H9 (cell line): ENCODE measurements at regions not wholly inside any gene's neighbourhood (a gene's known extent, or its start where the extent isn't known, plus 50 kb on each side); places are given as distances from the start of the nearest gene placed in this dataset.

Experiments used
- DNase-seq: peaks from one replicate; pipeline ENCODE4 v3.0.0-alpha.2; 2017
- H2AFZ ChIP-seq: one replicate; pipeline ENCODE4 v1.6.1; 2013; ENCODE audit warnings: mild to moderate bottlenecking, low read length, control low read depth, moderate library complexity
- H2AK5ac ChIP-seq: 2 replicates; pipeline ENCODE4 v1.6.1; 2013; ENCODE audit warnings: low read length, control low read depth, mixed read lengths; ENCODE audit not compliant: insufficient read length
- H2BK120ac ChIP-seq: one replicate; pipeline ENCODE4 v1.6.1; 2013; ENCODE audit warnings: low read depth, mild to moderate bottlenecking, low read length, control low read depth, inconsistent platforms; ENCODE audit not compliant: poor library complexity, severe bottlenecking
- H2BK12ac ChIP-seq: 2 replicates; pipeline ENCODE4 v1.6.1; 2013; ENCODE audit warnings: low read length, control low read depth, mixed read lengths, low read depth; ENCODE audit not compliant: insufficient read length
- H2BK15ac ChIP-seq: 2 replicates; pipeline ENCODE4 v1.6.1; 2013; ENCODE audit warnings: low read depth, low read length, control low read depth
- H2BK20ac ChIP-seq: one replicate; pipeline ENCODE4 v1.6.1; 2013; ENCODE audit warnings: low read depth, mild to moderate bottlenecking, low read length, control low read depth, inconsistent platforms; ENCODE audit not compliant: poor library complexity, severe bottlenecking
- H2BK5ac ChIP-seq: 2 replicates; pipeline ENCODE4 v1.6.1; 2013; ENCODE audit warnings: low read length, control low read depth, mixed read lengths; ENCODE audit not compliant: insufficient read length
- H3K14ac ChIP-seq: 2 replicates; pipeline ENCODE4 v1.6.1; 2013; ENCODE audit warnings: low read length, control low read depth; ENCODE audit not compliant: insufficient read depth
- H3K18ac ChIP-seq: 2 replicates; pipeline ENCODE4 v1.6.1; 2013; ENCODE audit warnings: low read depth, mild to moderate bottlenecking, mixed read lengths, low read length, control low read depth; ENCODE audit not compliant: insufficient read length
- H3K23ac ChIP-seq: 2 replicates; pipeline ENCODE4 v1.6.1; 2013; ENCODE audit warnings: low read length, control low read depth, mixed read lengths, low read depth; ENCODE audit not compliant: insufficient read length
- H3K23me2 ChIP-seq: 2 replicates; pipeline ENCODE4 v1.6.1; 2013; ENCODE audit warnings: low read depth, mild to moderate bottlenecking, mixed read lengths, low read length, control low read depth; ENCODE audit not compliant: insufficient read length, poor library complexity, severe bottlenecking
- H3K27ac ChIP-seq: 2 replicates; pipeline ENCODE4 v1.5.1; 2013; ENCODE audit warnings: low read length, control low read depth, mixed read lengths, low read depth; ENCODE audit not compliant: insufficient read length
- H3K27me3 ChIP-seq: 2 replicates; pipeline ENCODE4 v1.6.1; 2013; ENCODE audit warnings: low read length, control low read depth, inconsistent platforms; ENCODE audit not compliant: insufficient read depth
- H3K4ac ChIP-seq: 2 replicates; pipeline ENCODE4 v1.6.1; 2013; ENCODE audit warnings: low read depth, mild to moderate bottlenecking, control low read depth, inconsistent platforms, low read length, moderate library complexity
- H3K4me1 ChIP-seq: 2 replicates; pipeline ENCODE4 v1.6.1; 2013; ENCODE audit warnings: low read length, control low read depth, inconsistent platforms; ENCODE audit not compliant: insufficient read depth
- H3K4me2 ChIP-seq: 2 replicates; pipeline ENCODE4 v1.6.1; 2013; ENCODE audit warnings: low read length, control low read depth, mixed read lengths; ENCODE audit not compliant: insufficient read length, insufficient read depth
- H3K56ac ChIP-seq: 2 replicates; pipeline ENCODE4 v1.6.1; 2013; ENCODE audit warnings: low read depth, mild to moderate bottlenecking, mixed read lengths, low read length, control low read depth; ENCODE audit not compliant: insufficient read length
- H3K79me1 ChIP-seq: 2 replicates; pipeline ENCODE4 v1.6.1; 2013; ENCODE audit warnings: low read depth, mild to moderate bottlenecking, moderate library complexity, low read length, control low read depth, inconsistent platforms; ENCODE audit not compliant: insufficient read depth, poor library complexity, severe bottlenecking
- H3K79me2 ChIP-seq: 2 replicates; pipeline ENCODE4 v1.6.1; 2013; ENCODE audit warnings: low read length, control low read depth, inconsistent platforms; ENCODE audit not compliant: insufficient read depth
- H3K9ac ChIP-seq: 2 replicates; pipeline ENCODE4 v1.6.1; 2013; ENCODE audit warnings: low read length, control low read depth, mixed read lengths; ENCODE audit not compliant: insufficient read length; ENCODE audit errors: extremely low read depth
- H3K9me3 ChIP-seq: one replicate; pipeline ENCODE4 v1.6.1; 2013; ENCODE audit warnings: low read depth, low read length, inconsistent platforms; ENCODE audit not compliant: control insufficient read depth
- H3T11ph ChIP-seq: one replicate; pipeline ENCODE4 v1.6.1; 2013; ENCODE audit warnings: mild to moderate bottlenecking, low read length, control low read depth, inconsistent platforms
- H4K20me1 ChIP-seq: one replicate; pipeline ENCODE4 v1.6.1; 2013; ENCODE audit not compliant: control insufficient read depth, insufficient read length, insufficient read depth
- H4K5ac ChIP-seq: 2 replicates; pipeline ENCODE4 v1.6.1; 2013; ENCODE audit warnings: low read depth, mild to moderate bottlenecking, mixed read lengths, low read length, control low read depth; ENCODE audit not compliant: insufficient read length
- H4K8ac ChIP-seq: replicated peaks from 2 replicates; pipeline ENCODE4 v1.6.1; 2013; ENCODE audit warnings: low read length, control low read depth, mixed read lengths, low read depth; ENCODE audit not compliant: insufficient read length
- H4K91ac ChIP-seq: 2 replicates; pipeline ENCODE4 v1.6.1; 2013; ENCODE audit warnings: low read depth, mild to moderate bottlenecking, moderate library complexity, mixed read lengths, low read length, control low read depth; ENCODE audit not compliant: insufficient read length
- H3K27ac Mint-ChIP-seq, 3 experiments: 2 replicates in 2 of 3; 3 replicates in 1 of 3; pipeline ENCODE4 v1.8.0; 2020 to 2021; ENCODE audit warnings: mixed read lengths in 3 of 3, mild to moderate bottlenecking in 1 of 3, moderate library complexity in 1 of 3
- H3K27me3 Mint-ChIP-seq: 2 replicates; pipeline ENCODE4 v1.8.0; 2021; ENCODE audit warnings: low read depth, mild to moderate bottlenecking, moderate library complexity, mixed read lengths
- H3K36me3 Mint-ChIP-seq, 3 experiments: 2 replicates in 2 of 3; 3 replicates in 1 of 3; pipeline ENCODE4 v1.8.0; 2020 to 2021; ENCODE audit warnings: low read depth in 3 of 3, mixed read lengths in 3 of 3; ENCODE audit not compliant: insufficient read depth in 1 of 3
- H3K4me1 Mint-ChIP-seq, 2 experiments: 2 replicates each; pipeline ENCODE4 v1.8.0; 2020; ENCODE audit warnings: mixed read lengths in 2 of 2
- H3K4me3 Mint-ChIP-seq, 2 experiments: 2 replicates in 1 of 2; 3 replicates in 1 of 2; pipeline ENCODE4 v1.8.0; 2020 to 2021; ENCODE audit warnings: mild to moderate bottlenecking in 2 of 2, mixed read lengths in 2 of 2, moderate library complexity in 1 of 2
- H3K9me3 Mint-ChIP-seq, 2 experiments: 2 replicates in 1 of 2; 3 replicates in 1 of 2; pipeline ENCODE4 v1.8.0; 2020; ENCODE audit warnings: mild to moderate bottlenecking in 2 of 2, mixed read lengths in 2 of 2, moderate library complexity in 1 of 2
- WGBS: extraction: QIAGEN DNeasy Blood & Tissue Kit; methylation state at CpG from one replicate; pipeline ENCODE4 v1.1.7; 2013; ENCODE audit warnings: missing lambda C conversion rate, low lambda C conversion rate, mixed read lengths; ENCODE audit not compliant: insufficient read length; ENCODE audit errors: extremely low coverage; 5-methylcytosine and 5-hydroxymethylcytosine counted together
- TF ChIP-seq, protein P1 (sequence below): fragments of 200-600 bp; sonication (generic); conservative IDR thresholded peaks from 3 replicates; pipeline ENCODE4 v1.8.0; 2021; ENCODE audit warnings: antibody characterized with exemption, mild to moderate bottlenecking

DNA sequence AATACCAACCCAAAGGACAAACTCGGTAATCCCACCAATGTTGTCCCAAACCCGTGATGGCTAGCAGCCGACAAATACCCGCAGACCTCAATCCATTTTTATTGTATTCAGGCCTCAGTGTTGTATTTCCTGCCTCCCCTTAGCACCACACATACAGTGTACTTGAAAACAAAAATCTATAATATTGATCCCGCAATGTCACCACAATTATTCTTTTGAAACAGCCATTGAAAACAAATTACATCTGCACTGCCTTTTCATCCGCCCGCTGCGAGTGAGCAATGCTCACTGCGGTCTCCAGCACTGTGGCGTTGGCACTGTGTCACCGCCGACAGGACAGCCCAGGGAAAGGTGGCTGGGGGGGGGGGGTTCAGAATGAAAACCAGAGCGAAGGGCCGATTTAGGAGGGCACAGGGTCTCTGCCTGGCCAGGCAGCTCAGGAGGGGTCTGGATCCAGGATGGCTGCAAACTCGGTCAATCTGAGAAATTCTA, 385.8 kb upstream of the ZNF507 start:
- H3K9me3 Mint-ChIP-seq, result no peaks in the 10 kb centered on the region; a peak in 1 of 5 replicates
- H3K9me3 ChIP-seq, result no peaks in the 10 kb centered on the region
- no peak overlapping the region for H2BK5ac ChIP-seq
- H3K36me3 Mint-ChIP-seq, result no peaks in the 10 kb centered on the region
- no peak overlapping the region for H2BK15ac ChIP-seq
- H3K27ac ChIP-seq, result no peak overlapping the region
- H4K91ac ChIP-seq, result no peak overlapping the region
- H2BK12ac ChIP-seq, result no peak overlapping the region
- TF ChIP-seq, protein P1, sequence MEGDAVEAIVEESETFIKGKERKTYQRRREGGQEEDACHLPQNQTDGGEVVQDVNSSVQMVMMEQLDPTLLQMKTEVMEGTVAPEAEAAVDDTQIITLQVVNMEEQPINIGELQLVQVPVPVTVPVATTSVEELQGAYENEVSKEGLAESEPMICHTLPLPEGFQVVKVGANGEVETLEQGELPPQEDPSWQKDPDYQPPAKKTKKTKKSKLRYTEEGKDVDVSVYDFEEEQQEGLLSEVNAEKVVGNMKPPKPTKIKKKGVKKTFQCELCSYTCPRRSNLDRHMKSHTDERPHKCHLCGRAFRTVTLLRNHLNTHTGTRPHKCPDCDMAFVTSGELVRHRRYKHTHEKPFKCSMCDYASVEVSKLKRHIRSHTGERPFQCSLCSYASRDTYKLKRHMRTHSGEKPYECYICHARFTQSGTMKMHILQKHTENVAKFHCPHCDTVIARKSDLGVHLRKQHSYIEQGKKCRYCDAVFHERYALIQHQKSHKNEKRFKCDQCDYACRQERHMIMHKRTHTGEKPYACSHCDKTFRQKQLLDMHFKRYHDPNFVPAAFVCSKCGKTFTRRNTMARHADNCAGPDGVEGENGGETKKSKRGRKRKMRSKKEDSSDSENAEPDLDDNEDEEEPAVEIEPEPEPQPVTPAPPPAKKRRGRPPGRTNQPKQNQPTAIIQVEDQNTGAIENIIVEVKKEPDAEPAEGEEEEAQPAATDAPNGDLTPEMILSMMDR, result no peak
- H3K79me1 ChIP-seq, result no peaks in the 10 kb centered on the region
- no peak overlapping the region for H3K9ac ChIP-seq
- no peak overlapping the region for H2BK120ac ChIP-seq
- H3K18ac ChIP-seq, result no peak overlapping the region
- no peak overlapping the region for H3K4ac ChIP-seq
- no peaks in the 10 kb centered on the region for H3K23me2 ChIP-seq
- H3T11ph ChIP-seq, result no peak overlapping the region
- no peak overlapping the region for H3K4me2 ChIP-seq
- no peak overlapping the region for H2AFZ ChIP-seq
- no peak overlapping the region for H3K27ac Mint-ChIP-seq
- no peak overlapping the region for H3K4me3 Mint-ChIP-seq
- no peaks in the 10 kb centered on the region for H4K20me1 ChIP-seq
- no peak overlapping the region for H3K23ac ChIP-seq
- no peaks in the 10 kb centered on the region for H3K4me1 ChIP-seq
- H3K27me3 ChIP-seq, result no peaks in the 10 kb centered on the region
- no peaks in the 10 kb centered on the region; the same call in 1 of the 2 replicates for H3K27me3 Mint-ChIP-seq
- no peak overlapping the region for H4K5ac ChIP-seq
- no peak overlapping the region for H3K14ac ChIP-seq
- no peak overlapping the region for H4K8ac ChIP-seq
- H3K4me1 Mint-ChIP-seq, result peaks cover 26 to 27% of the 10 kb centered on the region in 2 experiments
- no CpG with 5 or more reads among the region's 15 CpGs for whole genome bisulfite sequencing
- H3K56ac ChIP-seq, result no peak overlapping the region
- H2AK5ac ChIP-seq, result no peak overlapping the region
- no peak for DNase-seq
- H2BK20ac ChIP-seq, result no peak overlapping the region
- H3K79me2 ChIP-seq, result no peaks in the 10 kb centered on the region
